Loucy (cell line): ENCODE measurements at regions not wholly inside any gene's neighbourhood (a gene's known extent, or its start where the extent isn't known, plus 50 kb on each side); places are given as distances from the start of the nearest gene placed in this dataset.

Experiments
- H2AFZ ChIP-seq: fragments of 200-600 bp; sonication (generic); 2 replicates; pipeline ENCODE4 v1.6.0; 2016; ENCODE audit warnings: antibody characterized with exemption, mild to moderate bottlenecking, low read length, moderate library complexity
- H3F3A ChIP-seq: fragments of 200-600 bp; 2 replicates; pipeline ENCODE4 v1.6.0; 2016; ENCODE audit warnings: antibody characterized with exemption, low read depth, mild to moderate bottlenecking
- H3K27me3 ChIP-seq: fragments of 200-600 bp; sonication (generic); 2 replicates; pipeline ENCODE4 v1.6.1; 2014; ENCODE audit warnings: low read length, mild to moderate bottlenecking; ENCODE audit not compliant: insufficient read depth, poor library complexity, severe bottlenecking
- H3K36me3 ChIP-seq: fragments of 200-600 bp; sonication (generic); 2 replicates; pipeline ENCODE4 v1.6.1; 2016; ENCODE audit warnings: low read length; ENCODE audit not compliant: insufficient read depth
- H3K4me1 ChIP-seq: fragments of 200-600 bp; sonication (generic); 2 replicates; pipeline ENCODE4 v1.5.1; 2014; ENCODE audit warnings: low read length, mild to moderate bottlenecking; ENCODE audit not compliant: insufficient read depth, poor library complexity, severe bottlenecking
- H3K4me2 ChIP-seq: fragments of 200-600 bp; sonication (generic); 2 replicates; pipeline ENCODE4 v1.6.0; 2014; ENCODE audit warnings: antibody characterized with exemption, low read length, low read depth, mild to moderate bottlenecking; ENCODE audit not compliant: poor library complexity, severe bottlenecking
- H3K4me3 ChIP-seq: fragments of 200-600 bp; sonication (generic); 2 replicates; pipeline ENCODE4 v1.5.1; 2014; ENCODE audit warnings: low read length, mild to moderate bottlenecking, mixed read lengths; ENCODE audit not compliant: poor library complexity, severe bottlenecking
- H3K79me2 ChIP-seq: fragments of 200-600 bp; sonication (generic); 2 replicates; pipeline ENCODE4 v1.6.1; 2014; ENCODE audit warnings: low read length; ENCODE audit not compliant: insufficient read depth
- H3K9ac ChIP-seq: fragments of 200-600 bp; sonication (generic); 2 replicates; pipeline ENCODE4 v1.6.0; 2014; ENCODE audit warnings: mild to moderate bottlenecking, low read depth, low read length, moderate library complexity; ENCODE audit not compliant: poor library complexity, severe bottlenecking
- H3K9me2 ChIP-seq: fragments of 200-600 bp; sonication (generic); replicated peaks from 2 replicates; pipeline ENCODE4 v1.6.1; 2016; ENCODE audit warnings: low read depth, low read length, mixed read lengths
- H3K9me3 ChIP-seq: fragments of 200-600 bp; sonication (generic); 2 replicates; pipeline ENCODE4 v1.6.1; 2014; ENCODE audit warnings: mild to moderate bottlenecking, antibody characterized with exemption, low read length, low read depth; ENCODE audit not compliant: insufficient read depth
- H4K20me1 ChIP-seq: fragments of 200-600 bp; sonication (generic); 2 replicates; pipeline ENCODE4 v1.6.0; 2014; ENCODE audit warnings: antibody characterized with exemption, low read length, mild to moderate bottlenecking; ENCODE audit not compliant: insufficient read depth, poor library complexity, severe bottlenecking
- CTCF ChIP-seq: fragments of 200-600 bp; sonication (generic); conservative IDR thresholded peaks from 2 replicates; pipeline ENCODE4 v1.5.1; 2014; ENCODE audit warnings: mild to moderate bottlenecking, antibody characterized with exemption, low read length
- EZH2phosphoT487 ChIP-seq: fragments of 200-600 bp; IDR thresholded peaks from 2 replicates; pipeline ENCODE4 v1.6.1; 2018; ENCODE audit warnings: antibody characterized with exemption, mild to moderate bottlenecking, moderate library complexity, borderline replicate concordance

DNA sequence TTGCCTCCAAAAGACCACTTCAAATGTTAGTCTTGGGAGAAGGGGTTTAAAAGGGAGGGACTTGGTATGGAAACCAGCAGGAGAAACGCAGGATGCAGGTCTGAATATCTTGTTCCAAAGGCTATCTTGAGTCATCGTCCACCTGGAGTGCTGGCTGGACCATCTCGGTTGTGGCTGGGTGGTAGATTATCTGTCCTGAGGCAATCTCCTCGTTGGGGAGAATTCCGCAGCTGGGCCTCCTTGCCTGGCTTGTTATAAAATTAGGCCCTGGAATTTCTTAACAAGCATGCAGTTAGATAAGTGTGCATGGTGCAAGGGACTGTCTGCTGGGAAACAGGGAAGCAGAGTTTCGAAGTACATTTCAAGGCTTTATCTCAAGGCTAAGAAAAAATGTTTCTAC lies 2045.7 kb upstream of the TENM3 start:
- no peak overlapping the region for H3K9ac ChIP-seq
- no peaks in the 10 kb centered on the region for H3K9me3 ChIP-seq
- no peaks in the 10 kb centered on the region for H3K9me2 ChIP-seq
- H3K4me1 ChIP-seq, result no peaks in the 10 kb centered on the region
- H4K20me1 ChIP-seq, result no peaks in the 10 kb centered on the region
- H3K4me2 ChIP-seq, result no peak overlapping the region
- no peak for TF ChIP-seq EZH2phosphoT487
- TF ChIP-seq CTCF, result no peak
- H3F3A ChIP-seq, result no peaks in the 10 kb centered on the region
- no peak overlapping the region for H2AFZ ChIP-seq
- no peak overlapping the region for H3K4me3 ChIP-seq
- no peaks in the 10 kb centered on the region for H3K79me2 ChIP-seq
- no peaks in the 10 kb centered on the region for H3K27me3 ChIP-seq
- H3K36me3 ChIP-seq, result no peaks in the 10 kb centered on the region

- Histone ChIP-seq H3K27me3 (no peaks in the 10 kb centered on the region), H3K9me2 (no peaks in the 10 kb centered on the region), H4K20me1 (no peaks in the 10 kb centered on the region), H3K4me1 (no peaks in the 10 kb centered on the region), H3K36me3 (no peaks in the 10 kb centered on the region), H3F3A (no peaks in the 10 kb centered on the region), H3K9me3 (no peaks in the 10 kb centered on the region), H3K79me2 (no peaks in the 10 kb centered on the region), H3K4me3 (no peak overlapping the region), H3K9ac (no peak overlapping the region), H3K4me2 (no peak overlapping the region), H2AFZ (no peak overlapping the region)
- no peak for TF ChIP-seq CTCF
- TF ChIP-seq EZH2phosphoT487, result no peak
Measured at GRCh38 chr4:180203349-180203748, 2039.9 kb upstream of the TENM3 start.

GRCh38 chr4:180205276-180205675 lies 2037.9 kb upstream of the TENM3 start:
- H3K36me3 ChIP-seq, result no peaks in the 10 kb centered on the region
- H3K4me3 ChIP-seq, result no peak overlapping the region
- TF ChIP-seq CTCF (no peak), EZH2phosphoT487 (no peak)
- no peak overlapping the region for H2AFZ ChIP-seq
- H4K20me1 ChIP-seq, result no peaks in the 10 kb centered on the region
- H3K9me3 ChIP-seq, result no peaks in the 10 kb centered on the region
- no peak overlapping the region for H3K9ac ChIP-seq
- no peaks in the 10 kb centered on the region for H3K79me2 ChIP-seq
- H3K27me3 ChIP-seq, result no peaks in the 10 kb centered on the region
- H3K4me1 ChIP-seq, result no peaks in the 10 kb centered on the region
- no peaks in the 10 kb centered on the region for H3F3A ChIP-seq
- H3K9me2 ChIP-seq, result no peaks in the 10 kb centered on the region
- H3K4me2 ChIP-seq, result no peak overlapping the region
